SU-DHL-6 (cell line): ENCODE measurements at regions not wholly inside any gene's neighbourhood (a gene's known extent, or its start where the extent isn't known, plus 50 kb on each side); places are given as distances from the start of the nearest gene placed in this dataset.

Experiments used
- H2AFZ ChIP-seq: fragments of 200-600 bp; sonication (generic); 2 replicates; pipeline ENCODE4 v1.6.1; 2014; ENCODE audit warnings: low read depth, mild to moderate bottlenecking, moderate library complexity, mixed read lengths, antibody characterized with exemption, low read length; ENCODE audit not compliant: severe bottlenecking
- H3F3A ChIP-seq: fragments of 200-600 bp; shearing (Covaris generic); 2 replicates; pipeline ENCODE4 v1.6.0; 2016; ENCODE audit warnings: antibody characterized with exemption, mild to moderate bottlenecking; ENCODE audit not compliant: insufficient read depth
- H3K27ac ChIP-seq: fragments of 200-600 bp; sonication (generic); 2 replicates; pipeline ENCODE4 v1.5.1; 2016; ENCODE audit warnings: low read depth, mild to moderate bottlenecking, low read length, moderate library complexity, mixed read lengths
- H3K27me3 ChIP-seq: fragments of 200-600 bp; sonication (generic), shearing (Covaris generic); 2 replicates; pipeline ENCODE4 v1.6.0; 2014; ENCODE audit warnings: mild to moderate bottlenecking, low read length
- H3K36me3 ChIP-seq: fragments of 200-600 bp; sonication (generic); 2 replicates; pipeline ENCODE4 v1.6.1; 2014; ENCODE audit warnings: mild to moderate bottlenecking, low read length, mixed read lengths
- H3K4me2 ChIP-seq: fragments of 300-600, 200-600 bp; shearing (Covaris generic), sonication (generic); 2 replicates; pipeline ENCODE4 v1.6.0; 2014; ENCODE audit warnings: low read length, low read depth, mild to moderate bottlenecking; ENCODE audit not compliant: poor library complexity, severe bottlenecking
- H3K4me3 ChIP-seq: fragments of 200-600 bp; sonication (generic); 2 replicates; pipeline ENCODE4 v1.5.1; 2014; ENCODE audit warnings: antibody characterized with exemption, low read length, mild to moderate bottlenecking, mixed read lengths; ENCODE audit not compliant: insufficient read depth, poor library complexity, severe bottlenecking
- H3K79me2 ChIP-seq: fragments of 200-600 bp; sonication (generic); 2 replicates; pipeline ENCODE4 v1.6.1; 2014; ENCODE audit warnings: mild to moderate bottlenecking, low read length, moderate library complexity; ENCODE audit not compliant: insufficient read depth
- H3K9ac ChIP-seq: fragments of 200-600 bp; sonication (generic); 2 replicates; pipeline ENCODE4 v1.7.0; 2014; ENCODE audit warnings: mild to moderate bottlenecking, low read length
- H3K9me2 ChIP-seq: fragments of 200-600 bp; sonication (generic); replicated peaks from 2 replicates; pipeline ENCODE4 v1.6.1; 2014; ENCODE audit warnings: low read length; ENCODE audit not compliant: insufficient read depth
- H3K9me3 ChIP-seq: fragments of 200-600 bp; sonication (generic); 2 replicates; pipeline ENCODE4 v1.6.1; 2014; ENCODE audit warnings: low read length, mixed read lengths; ENCODE audit not compliant: insufficient read depth
- H4K20me1 ChIP-seq: fragments of 200-600 bp; sonication (generic); 2 replicates; pipeline ENCODE4 v1.6.1; 2014; ENCODE audit warnings: low read depth, mild to moderate bottlenecking, antibody characterized with exemption, low read length, moderate library complexity, mixed read lengths
- CTCF ChIP-seq: fragments of 200-600 bp; sonication (generic); IDR thresholded peaks from one replicate; pipeline ENCODE4 v1.5.1; 2017; ENCODE audit warnings: antibody characterized with exemption, mild to moderate bottlenecking, low read length, moderate library complexity; ENCODE audit not compliant: insufficient read depth, poor library complexity, severe bottlenecking
- EZH2phosphoT487 ChIP-seq: fragments of 200-600 bp; sonication (generic), shearing (Covaris generic); conservative IDR thresholded peaks from 2 replicates; pipeline ENCODE4 v1.6.1; 2018; ENCODE audit warnings: mild to moderate bottlenecking, antibody characterized with exemption, low read length, moderate library complexity, mixed read lengths

DNA sequence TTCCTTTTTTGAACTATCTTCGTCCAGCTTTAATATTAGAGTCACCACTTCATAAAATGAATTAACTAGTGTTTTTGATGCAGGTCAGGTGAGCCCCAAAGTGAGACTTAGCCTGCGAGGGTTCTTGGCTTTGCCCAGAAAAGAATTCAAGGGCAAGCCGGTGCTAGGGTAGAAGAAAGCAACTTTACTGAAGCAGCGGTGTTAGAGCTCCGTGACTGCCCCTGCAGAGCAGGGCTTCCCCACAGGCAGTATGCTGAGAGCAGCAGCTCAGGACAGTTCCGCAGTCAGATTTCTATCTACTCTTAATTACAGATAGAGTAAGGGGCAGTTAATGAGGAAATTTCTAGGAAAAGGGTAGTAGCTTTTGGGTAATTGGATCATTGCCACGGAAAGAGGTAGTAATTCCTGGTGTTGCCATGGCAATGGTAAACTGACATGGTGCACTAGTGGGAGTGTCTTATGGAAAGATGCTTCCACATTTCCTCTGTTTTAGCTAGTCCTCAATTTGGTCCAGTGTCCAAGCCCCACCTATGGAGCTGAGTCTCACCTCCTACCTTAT is 432.2 kb upstream of the ZNF507 start:
- no peaks in the 10 kb centered on the region for H3K9me3 ChIP-seq
- no peaks in the 10 kb centered on the region for H3K79me2 ChIP-seq
- no peak overlapping the region for H3K4me2 ChIP-seq
- no peaks in the 10 kb centered on the region for H3K36me3 ChIP-seq
- no peak overlapping the region for H2AFZ ChIP-seq
- no peaks in the 10 kb centered on the region for H4K20me1 ChIP-seq
- no peaks in the 10 kb centered on the region for H3K9me2 ChIP-seq
- no peak overlapping the region for H3K4me3 ChIP-seq
- H3F3A ChIP-seq, result no peaks in the 10 kb centered on the region
- H3K27me3 ChIP-seq, result no peaks in the 10 kb centered on the region
- no peak overlapping the region for H3K9ac ChIP-seq
- no peak for TF ChIP-seq CTCF
- TF ChIP-seq EZH2phosphoT487, result no peak
- no peak overlapping the region for H3K27ac ChIP-seq

GRCh38 chr19:31930401-31930800 is 415.0 kb upstream of the ZNF507 start:
- H3K27ac ChIP-seq, result no peak overlapping the region
- H3K4me2 ChIP-seq, result no peak overlapping the region
- no peak overlapping the region for H2AFZ ChIP-seq
- H3K4me3 ChIP-seq, result no peak overlapping the region
- H4K20me1 ChIP-seq, result no peaks in the 10 kb centered on the region
- H3K9me2 ChIP-seq, result no peaks in the 10 kb centered on the region
- H3F3A ChIP-seq, result no peaks in the 10 kb centered on the region
- H3K9me3 ChIP-seq, result no peaks in the 10 kb centered on the region
- H3K79me2 ChIP-seq, result no peaks in the 10 kb centered on the region
- TF ChIP-seq EZH2phosphoT487, result no peak
- no peak for TF ChIP-seq CTCF
- H3K36me3 ChIP-seq, result no peaks in the 10 kb centered on the region
- H3K27me3 ChIP-seq, result no peaks in the 10 kb centered on the region
- H3K9ac ChIP-seq, result no peak overlapping the region

- TF ChIP-seq EZH2phosphoT487 (no peak), CTCF (no peak)
- H2AFZ ChIP-seq, result no peak overlapping the region
Measured at GRCh38 chr19:31937983-31938382, 407.4 kb upstream of the ZNF507 start.

DNA sequence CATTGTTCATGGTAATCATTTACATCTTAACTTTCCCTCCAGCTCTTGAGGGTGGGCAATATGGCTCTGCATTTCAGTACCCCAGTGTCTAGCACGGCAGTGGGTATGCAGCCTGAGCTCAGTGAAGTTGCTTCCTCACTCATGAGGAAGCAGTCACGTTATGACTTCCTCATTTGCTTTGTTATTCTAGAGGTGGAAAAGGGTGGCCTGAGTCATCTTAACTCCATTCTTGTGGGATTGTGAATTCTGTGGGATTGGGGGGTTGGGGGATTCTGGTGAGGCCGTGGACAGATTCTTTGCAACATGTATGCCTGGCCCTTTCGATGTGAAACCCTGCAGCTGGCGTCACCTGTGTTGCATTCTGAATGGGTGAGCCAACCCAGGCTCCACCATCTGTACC is 406.7 kb upstream of the ZNF507 start:
- Histone ChIP-seq H3K9me2 (no peaks in the 10 kb centered on the region), H3K9ac (no peak overlapping the region), H3K36me3 (no peaks in the 10 kb centered on the region), H3K9me3 (no peaks in the 10 kb centered on the region), H3F3A (no peaks in the 10 kb centered on the region), H3K27me3 (no peaks in the 10 kb centered on the region), H3K27ac (no peak overlapping the region), H3K79me2 (no peaks in the 10 kb centered on the region), H4K20me1 (no peaks in the 10 kb centered on the region), H2AFZ (no peak overlapping the region), H3K4me3 (no peak overlapping the region), H3K4me2 (no peak overlapping the region)
- TF ChIP-seq CTCF (no peak), EZH2phosphoT487 (no peak)

More at GRCh38 chr19:31937983-31938382, 407.4 kb upstream of the ZNF507 start:
- H3K27ac ChIP-seq, result no peak overlapping the region
- H3K79me2 ChIP-seq, result no peaks in the 10 kb centered on the region
- no peak overlapping the region for H3K4me2 ChIP-seq
- H3K9me3 ChIP-seq, result no peaks in the 10 kb centered on the region
- H3K4me3 ChIP-seq, result no peak overlapping the region
- no peaks in the 10 kb centered on the region for H3F3A ChIP-seq
- no peaks in the 10 kb centered on the region for H3K27me3 ChIP-seq
- no peaks in the 10 kb centered on the region for H3K9me2 ChIP-seq
- H3K9ac ChIP-seq, result no peak overlapping the region
- H4K20me1 ChIP-seq, result no peaks in the 10 kb centered on the region
- no peaks in the 10 kb centered on the region for H3K36me3 ChIP-seq
